ENCODE measurements at regions not wholly inside any gene's neighbourhood (a gene's known extent, or its start where the extent isn't known, plus 50 kb on each side); places are given as distances from the start of the nearest gene placed in this dataset.

GRCh38 chr20:52473186-52473585 lies 281.6 kb upstream of the ZFP64 start:
- Histone ChIP-seq H3K79me2 (ENCODE audit: low read length) (no peaks in the 10 kb centered on the region), H3K4me1 (ENCODE audit: low read length) (no peaks in the 10 kb centered on the region), H3K9ac (ENCODE audit: low read length) (no peak overlapping the region), H3K27ac (ENCODE audit: low read length) (no peak overlapping the region), H3K4me2 (ENCODE audit: low read length) (no peak overlapping the region), H3K4me3 (ENCODE audit: low read length) (no peak overlapping the region), H4K20me1 (ENCODE audit: insufficient read depth, low read length) (no peaks in the 10 kb centered on the region), H3K9me3 (ENCODE audit: insufficient read depth, low read length) (no peaks in the 10 kb centered on the region), H3K27me3 (ENCODE audit: low read depth, low read length) (peaks cover 12% of the 10 kb centered on the region; the same call in 1 of the 2 replicates), H2AFZ (ENCODE audit: low read depth, low read length) (no peak overlapping the region), H3K36me3 (replicated peaks; ENCODE audit: low read depth, low read length) (no peaks in the 10 kb centered on the region)
- TF ChIP-seq EZH2phosphoT487 (IDR thresholded peaks at IDR 0.05; ENCODE audit: low read depth), result no peak
- TF ChIP-seq, protein P1, sequence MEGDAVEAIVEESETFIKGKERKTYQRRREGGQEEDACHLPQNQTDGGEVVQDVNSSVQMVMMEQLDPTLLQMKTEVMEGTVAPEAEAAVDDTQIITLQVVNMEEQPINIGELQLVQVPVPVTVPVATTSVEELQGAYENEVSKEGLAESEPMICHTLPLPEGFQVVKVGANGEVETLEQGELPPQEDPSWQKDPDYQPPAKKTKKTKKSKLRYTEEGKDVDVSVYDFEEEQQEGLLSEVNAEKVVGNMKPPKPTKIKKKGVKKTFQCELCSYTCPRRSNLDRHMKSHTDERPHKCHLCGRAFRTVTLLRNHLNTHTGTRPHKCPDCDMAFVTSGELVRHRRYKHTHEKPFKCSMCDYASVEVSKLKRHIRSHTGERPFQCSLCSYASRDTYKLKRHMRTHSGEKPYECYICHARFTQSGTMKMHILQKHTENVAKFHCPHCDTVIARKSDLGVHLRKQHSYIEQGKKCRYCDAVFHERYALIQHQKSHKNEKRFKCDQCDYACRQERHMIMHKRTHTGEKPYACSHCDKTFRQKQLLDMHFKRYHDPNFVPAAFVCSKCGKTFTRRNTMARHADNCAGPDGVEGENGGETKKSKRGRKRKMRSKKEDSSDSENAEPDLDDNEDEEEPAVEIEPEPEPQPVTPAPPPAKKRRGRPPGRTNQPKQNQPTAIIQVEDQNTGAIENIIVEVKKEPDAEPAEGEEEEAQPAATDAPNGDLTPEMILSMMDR (IDR thresholded peaks at IDR 0.05; ENCODE audit: low read depth, low read length), result no peak

DNA sequence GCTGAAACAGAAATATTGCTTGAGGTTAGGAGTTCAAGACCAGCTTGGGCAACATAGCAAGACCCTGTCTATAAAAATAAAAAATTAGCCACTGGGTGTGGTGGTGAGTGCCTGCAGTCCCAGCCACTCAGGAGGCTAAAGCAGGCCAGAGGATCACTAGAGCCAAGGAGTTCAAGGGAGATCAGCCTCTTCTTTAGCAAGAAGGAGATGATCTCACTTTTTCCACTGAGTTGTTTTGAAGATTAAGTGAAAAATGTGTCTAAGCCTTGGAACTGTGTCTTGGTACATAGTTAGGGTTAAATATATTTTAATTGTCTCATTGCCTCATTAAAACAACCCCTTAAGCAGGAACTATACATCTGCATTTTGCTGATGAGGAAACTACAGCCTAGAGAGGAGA lies 279.0 kb upstream of the ZFP64 start:
- no peak overlapping the region for H3K27ac ChIP-seq (ENCODE audit: low read length)
- no peak for TF ChIP-seq EZH2phosphoT487 (IDR thresholded peaks at IDR 0.05; ENCODE audit: low read depth)
- TF ChIP-seq, protein P1 (IDR thresholded peaks at IDR 0.05; ENCODE audit: low read depth, low read length), result no peak

DNA sequence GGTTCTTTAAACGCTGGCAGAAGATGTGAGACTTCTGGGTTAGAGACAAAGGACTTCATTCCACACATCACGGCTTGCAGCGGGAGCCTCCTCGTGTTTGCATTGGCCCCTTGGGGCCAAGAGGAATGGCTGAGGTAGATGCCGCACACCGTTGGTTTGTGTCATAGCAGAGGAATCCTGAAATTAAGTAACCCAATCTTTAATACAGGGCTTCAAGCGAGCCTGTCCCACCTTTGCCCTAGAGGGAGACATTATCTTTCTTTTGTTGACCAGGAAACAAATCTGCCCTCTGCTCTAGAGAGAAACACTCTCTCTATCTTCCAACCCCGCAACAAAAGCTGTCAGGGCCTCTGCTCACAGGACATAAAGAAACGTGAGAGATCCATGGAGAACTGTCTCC lies 277.5 kb upstream of the ZFP64 start:
- no peaks in the 10 kb centered on the region for H4K20me1 ChIP-seq (ENCODE audit: insufficient read depth, low read length)
- TF ChIP-seq, protein P1 (IDR thresholded peaks at IDR 0.05; ENCODE audit: low read depth, low read length), result no peak
- TF ChIP-seq EZH2phosphoT487 (IDR thresholded peaks at IDR 0.05; ENCODE audit: low read depth), result no peak
- H3K9ac ChIP-seq (ENCODE audit: low read length), result no peak overlapping the region
- peaks cover 16% of the 10 kb centered on the region; the same call in 1 of the 2 replicates for H3K27me3 ChIP-seq (ENCODE audit: low read depth, low read length)
- no peaks in the 10 kb centered on the region for H3K9me3 ChIP-seq (ENCODE audit: insufficient read depth, low read length)
- no peaks in the 10 kb centered on the region for H3K4me1 ChIP-seq (ENCODE audit: low read length)
- H2AFZ ChIP-seq (ENCODE audit: low read depth, low read length), result no peak overlapping the region
- no peak overlapping the region for H3K4me3 ChIP-seq (ENCODE audit: low read length)
- no peaks in the 10 kb centered on the region for H3K79me2 ChIP-seq (ENCODE audit: low read length)
- no peaks in the 10 kb centered on the region for H3K36me3 ChIP-seq (replicated peaks; ENCODE audit: low read depth, low read length)
- no peak overlapping the region for H3K27ac ChIP-seq (ENCODE audit: low read length)
- no peak overlapping the region for H3K4me2 ChIP-seq (ENCODE audit: low read length)

More for the DNA sequence above, 279.0 kb upstream of the ZFP64 start:
- H3K4me1 ChIP-seq (ENCODE audit: low read length), result no peaks in the 10 kb centered on the region
- H3K9me3 ChIP-seq (ENCODE audit: insufficient read depth, low read length), result no peaks in the 10 kb centered on the region
- H3K4me3 ChIP-seq (ENCODE audit: low read length), result no peak overlapping the region
- H4K20me1 ChIP-seq (ENCODE audit: insufficient read depth, low read length), result no peaks in the 10 kb centered on the region
- H2AFZ ChIP-seq (ENCODE audit: low read depth, low read length), result no peak overlapping the region
- no peaks in the 10 kb centered on the region for H3K79me2 ChIP-seq (ENCODE audit: low read length)
- no peaks in the 10 kb centered on the region for H3K36me3 ChIP-seq (replicated peaks; ENCODE audit: low read depth, low read length)
- H3K27me3 ChIP-seq (ENCODE audit: low read depth, low read length), result peaks cover 12% of the 10 kb centered on the region; the same call in 1 of the 2 replicates
- H3K4me2 ChIP-seq (ENCODE audit: low read length), result no peak overlapping the region
- no peak overlapping the region for H3K9ac ChIP-seq (ENCODE audit: low read length)

DNA sequence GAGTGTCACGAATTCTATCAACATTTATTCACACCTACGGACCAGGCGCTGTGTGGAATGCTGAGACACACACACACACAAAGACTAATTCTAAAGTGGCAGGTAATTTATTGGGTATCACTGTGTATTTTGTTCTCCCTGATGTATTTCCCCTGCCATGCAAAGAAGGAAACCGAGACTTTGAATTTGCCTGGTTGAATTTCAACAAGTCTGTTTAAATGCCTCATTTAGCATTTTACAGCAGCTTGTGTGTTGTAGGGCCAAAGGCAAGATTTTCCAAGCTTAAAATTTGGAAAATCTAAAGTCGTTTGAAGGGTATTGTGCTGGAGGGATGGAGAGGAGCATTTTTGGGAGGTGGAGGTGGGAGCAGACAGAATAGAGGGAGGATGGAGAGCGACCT lies 274.4 kb upstream of the ZFP64 start:
- Histone ChIP-seq H2AFZ (ENCODE audit: low read depth, low read length) (no peak overlapping the region), H3K9ac (ENCODE audit: low read length) (no peak overlapping the region), H3K9me3 (ENCODE audit: insufficient read depth, low read length) (no peaks in the 10 kb centered on the region), H3K79me2 (ENCODE audit: low read length) (no peaks in the 10 kb centered on the region), H3K4me1 (ENCODE audit: low read length) (no peaks in the 10 kb centered on the region), H4K20me1 (ENCODE audit: insufficient read depth, low read length) (no peaks in the 10 kb centered on the region), H3K36me3 (replicated peaks; ENCODE audit: low read depth, low read length) (no peaks in the 10 kb centered on the region), H3K27ac (ENCODE audit: low read length) (no peak overlapping the region), H3K4me2 (ENCODE audit: low read length) (no peak overlapping the region), H3K4me3 (ENCODE audit: low read length) (no peak overlapping the region), H3K27me3 (ENCODE audit: low read depth, low read length) (peaks cover 12% of the 10 kb centered on the region; the same call in 1 of the 2 replicates)
- no peak for TF ChIP-seq EZH2phosphoT487 (IDR thresholded peaks at IDR 0.05; ENCODE audit: low read depth)
- TF ChIP-seq, protein P1 (IDR thresholded peaks at IDR 0.05; ENCODE audit: low read depth, low read length), result no peak
